ENCODE measurements at regions not wholly inside any gene's neighbourhood (a gene's known extent, or its start where the extent isn't known, plus 50 kb on each side); places are given as distances from the start of the nearest gene placed in this dataset.

- no peak for TF ChIP-seq CTCF (IDR thresholded peaks at IDR 0.05; ENCODE audit: borderline replicate concordance, control extremely low read depth, extremely low read depth, insufficient read depth, missing control alignments)
- no peak for DNase-seq (ENCODE audit: low spot score)
- in situ Hi-C loops (cut with MboI; ENCODE audit: low sequenced_read_pairs, unreplicated experiment), result no loop called here
These were observed 100.3 kb upstream of the RAP1B start for GRCh38 chr12:68510397-68510796.

GRCh38 chr12:68514807-68515411 lies 95.8 kb upstream of the RAP1B start:
- no peak for TF ChIP-seq CTCF (IDR thresholded peaks at IDR 0.05; ENCODE audit: borderline replicate concordance, control extremely low read depth, extremely low read depth, insufficient read depth, missing control alignments)
- no peak for DNase-seq (ENCODE audit: low spot score)

GRCh38 chr12:68515793-68516192 lies 94.9 kb upstream of the RAP1B start:
- in situ Hi-C loops (cut with MboI; ENCODE audit: low sequenced_read_pairs, unreplicated experiment), result no loop called here
- DNase-seq (ENCODE audit: low spot score), result no peak
- no peak for TF ChIP-seq CTCF (IDR thresholded peaks at IDR 0.05; ENCODE audit: borderline replicate concordance, control extremely low read depth, extremely low read depth, insufficient read depth, missing control alignments)

More at GRCh38 chr12:68514807-68515411, 95.8 kb upstream of the RAP1B start:
- in situ Hi-C loops (cut with MboI; ENCODE audit: low sequenced_read_pairs, unreplicated experiment), result no loop called here

GRCh38 chr12:68521321-68521839 lies 89.3 kb upstream of the RAP1B start:
- in situ Hi-C loops (cut with MboI; ENCODE audit: low sequenced_read_pairs, unreplicated experiment), result no loop called here
- no peak for DNase-seq (ENCODE audit: low spot score)
- TF ChIP-seq CTCF (IDR thresholded peaks at IDR 0.05; ENCODE audit: borderline replicate concordance, control extremely low read depth, extremely low read depth, insufficient read depth, missing control alignments), result no peak

- in situ Hi-C loops (cut with MboI; ENCODE audit: low sequenced_read_pairs, unreplicated experiment), result no loop called here
- no peak for TF ChIP-seq CTCF (IDR thresholded peaks at IDR 0.05; ENCODE audit: borderline replicate concordance, control extremely low read depth, extremely low read depth, insufficient read depth, missing control alignments)
- DNase-seq (ENCODE audit: low spot score), result no peak
These were observed 88.7 kb upstream of the RAP1B start for GRCh38 chr12:68521848-68522502.

GRCh38 chr12:68529466-68529865 lies 81.2 kb upstream of the RAP1B start:
- DNase-seq (ENCODE audit: low spot score), result no peak
- in situ Hi-C loops (cut with MboI; ENCODE audit: low sequenced_read_pairs, unreplicated experiment), result no loop called here
- TF ChIP-seq CTCF (IDR thresholded peaks at IDR 0.05; ENCODE audit: borderline replicate concordance, control extremely low read depth, extremely low read depth, insufficient read depth, missing control alignments), result no peak

Data from GM13976 (cell line).